Mesendoderm (in vitro differentiated cells): ENCODE measurements at regions not wholly inside any gene's neighbourhood (a gene's known extent, or its start where the extent isn't known, plus 50 kb on each side); places are given as distances from the start of the nearest gene placed in this dataset.

ENCODE experiments used
- DNase-seq: peaks from one replicate; pipeline ENCODE4 v3.0.0; 2013
- H2AK5ac ChIP-seq: 2 replicates; pipeline ENCODE4 v1.6.1; 2013; ENCODE audit warnings: low read length, inconsistent platforms
- H2BK120ac ChIP-seq: 2 replicates; pipeline ENCODE4 v1.6.1; 2013; ENCODE audit warnings: low read depth, mild to moderate bottlenecking, low read length, moderate library complexity, mixed read lengths
- H2BK15ac ChIP-seq: replicated peaks from 2 replicates; pipeline ENCODE4 v1.6.1; 2013; ENCODE audit warnings: low read depth, mild to moderate bottlenecking, moderate library complexity
- H2BK5ac ChIP-seq: 2 replicates; pipeline ENCODE4 v1.6.1; 2013; ENCODE audit warnings: low read length, inconsistent platforms
- H3K18ac ChIP-seq: 2 replicates; pipeline ENCODE4 v1.6.1; 2013; ENCODE audit warnings: mild to moderate bottlenecking, low read length, mixed read lengths
- H3K23ac ChIP-seq: one replicate; pipeline ENCODE4 v1.6.1; 2013; ENCODE audit warnings: low read length
- H3K27ac ChIP-seq: 2 replicates; pipeline ENCODE4 v1.5.1; 2013; ENCODE audit warnings: low read depth, mild to moderate bottlenecking, inconsistent platforms, low read length, moderate library complexity
- H3K27me3 ChIP-seq: 2 replicates; pipeline ENCODE4 v1.6.1; 2013; ENCODE audit warnings: low read length, control low read depth, mild to moderate bottlenecking, inconsistent platforms; ENCODE audit not compliant: insufficient read depth, poor library complexity
- H3K36me3 ChIP-seq: 2 replicates; pipeline ENCODE4 v1.6.1; 2013; ENCODE audit warnings: low read length, inconsistent platforms; ENCODE audit not compliant: control insufficient read depth, insufficient read depth
- H3K4ac ChIP-seq: one replicate; pipeline ENCODE4 v1.6.1; 2013; ENCODE audit warnings: low read depth, mild to moderate bottlenecking, low read length, moderate library complexity
- H3K4me1 ChIP-seq: 2 replicates; pipeline ENCODE4 v1.6.1; 2013; ENCODE audit warnings: low read depth, low read length, inconsistent platforms; ENCODE audit not compliant: control insufficient read depth
- H3K4me2 ChIP-seq: 2 replicates; pipeline ENCODE4 v1.6.1; 2013; ENCODE audit warnings: low read length
- H3K4me3 ChIP-seq: 2 replicates; pipeline ENCODE4 v1.5.1; 2013; ENCODE audit warnings: mild to moderate bottlenecking, low read length
- H3K56ac ChIP-seq: one replicate; pipeline ENCODE4 v1.6.1; 2013; ENCODE audit warnings: low read length
- H3K79me1 ChIP-seq: 2 replicates; pipeline ENCODE4 v1.6.1; 2013; ENCODE audit warnings: low read length, inconsistent platforms
- H3K79me2 ChIP-seq: 2 replicates; pipeline ENCODE4 v1.6.1; 2013; ENCODE audit warnings: mild to moderate bottlenecking, low read length; ENCODE audit not compliant: control insufficient read depth, insufficient read depth
- H3K9ac ChIP-seq: 2 replicates; pipeline ENCODE4 v1.6.1; 2013; ENCODE audit warnings: low read length, inconsistent platforms
- H4K5ac ChIP-seq: one replicate; pipeline ENCODE4 v1.6.1; 2013; ENCODE audit warnings: low read length
- H4K8ac ChIP-seq: one replicate; pipeline ENCODE4 v1.6.1; 2013; ENCODE audit warnings: low read depth, mild to moderate bottlenecking, control low read depth, low read length, moderate library complexity
- WGBS: extraction: QIAGEN DNeasy Blood & Tissue Kit; methylation state at CpG from one replicate; pipeline ENCODE4 v1.1.7; 2013; ENCODE audit warnings: low lambda C conversion rate, missing lambda C conversion rate; ENCODE audit not compliant: insufficient coverage; ENCODE audit errors: extremely low coverage; 5-methylcytosine and 5-hydroxymethylcytosine counted together

- no peaks in the 10 kb centered on the region for H3K27me3 ChIP-seq
- H3K18ac ChIP-seq, result no peak overlapping the region
- H2AK5ac ChIP-seq, result no peak overlapping the region
- H3K36me3 ChIP-seq, result no peaks in the 10 kb centered on the region
- H3K23ac ChIP-seq, result no peak overlapping the region
- no peaks in the 10 kb centered on the region for H3K79me2 ChIP-seq
- H4K5ac ChIP-seq, result no peak overlapping the region
- no CpG with 5 or more reads among the region's 2 CpGs for WGBS
- H2BK5ac ChIP-seq, result no peak overlapping the region
- no peak overlapping the region for H3K27ac ChIP-seq
- H2BK15ac ChIP-seq, result no peak overlapping the region
- no peak overlapping the region for H4K8ac ChIP-seq
- H3K4ac ChIP-seq, result no peak overlapping the region
- H3K4me1 ChIP-seq, result no peaks in the 10 kb centered on the region
- H2BK120ac ChIP-seq, result no peak overlapping the region
- H3K4me3 ChIP-seq, result no peak overlapping the region
- H3K4me2 ChIP-seq, result no peak overlapping the region
- no peak overlapping the region for H3K56ac ChIP-seq
- H3K79me1 ChIP-seq, result no peaks in the 10 kb centered on the region
- no peak for DNase-seq
- H3K9ac ChIP-seq, result no peak overlapping the region
Measured at GRCh38 chr4:124491361-124492145, 221.0 kb downstream of the ANKRD50 start.

GRCh38 chr4:124499261-124499660, 213.3 kb downstream of the ANKRD50 start:
- Histone ChIP-seq H2BK5ac (no peak overlapping the region), H3K36me3 (no peaks in the 10 kb centered on the region), H2AK5ac (no peak overlapping the region), H3K56ac (no peak overlapping the region), H3K27me3 (no peaks in the 10 kb centered on the region), H3K4me1 (no peaks in the 10 kb centered on the region), H3K4ac (no peak overlapping the region), H3K79me1 (no peaks in the 10 kb centered on the region), H3K4me2 (no peak overlapping the region), H3K18ac (no peak overlapping the region), H3K79me2 (no peaks in the 10 kb centered on the region), H3K27ac (no peak overlapping the region), H3K9ac (no peak overlapping the region), H4K5ac (no peak overlapping the region), H3K4me3 (no peak overlapping the region), H2BK120ac (no peak overlapping the region), H2BK15ac (no peak overlapping the region), H4K8ac (no peak overlapping the region), H3K23ac (no peak overlapping the region)
- WGBS, result no CpG with 5 or more reads among the region's 3 CpGs
- DNase-seq, result no peak

DNA sequence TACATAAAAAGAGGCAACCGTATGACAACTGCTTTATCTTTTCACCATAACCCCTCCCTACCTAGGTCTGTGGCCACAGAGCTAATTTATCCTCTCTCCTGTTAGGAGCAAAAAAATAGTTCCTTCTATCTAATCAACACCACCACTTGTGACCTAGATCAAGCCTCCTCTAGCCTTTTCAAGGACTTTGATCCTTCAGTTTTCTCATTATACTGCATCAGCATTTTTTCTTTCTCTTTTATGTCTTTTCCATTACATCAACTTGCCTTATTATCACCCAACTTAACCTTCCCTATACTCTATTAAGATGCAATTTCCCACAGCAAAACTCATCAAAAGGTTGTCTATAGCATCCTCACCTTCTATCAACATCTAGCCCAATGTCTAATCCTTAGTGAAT, 211.0 kb downstream of the ANKRD50 start:
- Histone ChIP-seq H3K18ac (no peak overlapping the region), H3K79me1 (no peaks in the 10 kb centered on the region), H3K56ac (no peak overlapping the region), H2AK5ac (no peak overlapping the region), H3K27ac (no peak overlapping the region), H2BK5ac (no peak overlapping the region), H3K79me2 (no peaks in the 10 kb centered on the region), H2BK120ac (no peak overlapping the region), H3K4ac (no peak overlapping the region), H3K23ac (no peak overlapping the region), H3K27me3 (no peaks in the 10 kb centered on the region), H3K4me3 (no peak overlapping the region), H4K5ac (no peak overlapping the region), H2BK15ac (no peak overlapping the region), H3K4me2 (no peak overlapping the region), H3K36me3 (no peaks in the 10 kb centered on the region), H4K8ac (no peak overlapping the region), H3K4me1 (no peaks in the 10 kb centered on the region), H3K9ac (no peak overlapping the region)
- no CpG with 5 or more reads among the region's 1 CpG for WGBS
- no peak for DNase-seq

GRCh38 chr4:124504431-124504830, 208.1 kb downstream of the ANKRD50 start:
- no CpG with 5 or more reads among the region's 2 CpGs for WGBS
- H3K79me1 ChIP-seq, result no peaks in the 10 kb centered on the region
- H4K5ac ChIP-seq, result no peak overlapping the region
- H3K27me3 ChIP-seq, result no peaks in the 10 kb centered on the region
- no peaks in the 10 kb centered on the region for H3K79me2 ChIP-seq
- DNase-seq, result no peak
- H3K56ac ChIP-seq, result no peak overlapping the region
- H2BK15ac ChIP-seq, result no peak overlapping the region
- no peak overlapping the region for H3K4me3 ChIP-seq
- H2BK5ac ChIP-seq, result no peak overlapping the region
- no peaks in the 10 kb centered on the region for H3K36me3 ChIP-seq
- H3K4ac ChIP-seq, result no peak overlapping the region
- no peak overlapping the region for H3K23ac ChIP-seq
- no peak overlapping the region for H3K9ac ChIP-seq
- H2AK5ac ChIP-seq, result no peak overlapping the region
- no peak overlapping the region for H3K27ac ChIP-seq
- H3K4me2 ChIP-seq, result no peak overlapping the region
- H3K4me1 ChIP-seq, result no peaks in the 10 kb centered on the region
- H4K8ac ChIP-seq, result no peak overlapping the region
- H3K18ac ChIP-seq, result no peak overlapping the region
- no peak overlapping the region for H2BK120ac ChIP-seq

DNA sequence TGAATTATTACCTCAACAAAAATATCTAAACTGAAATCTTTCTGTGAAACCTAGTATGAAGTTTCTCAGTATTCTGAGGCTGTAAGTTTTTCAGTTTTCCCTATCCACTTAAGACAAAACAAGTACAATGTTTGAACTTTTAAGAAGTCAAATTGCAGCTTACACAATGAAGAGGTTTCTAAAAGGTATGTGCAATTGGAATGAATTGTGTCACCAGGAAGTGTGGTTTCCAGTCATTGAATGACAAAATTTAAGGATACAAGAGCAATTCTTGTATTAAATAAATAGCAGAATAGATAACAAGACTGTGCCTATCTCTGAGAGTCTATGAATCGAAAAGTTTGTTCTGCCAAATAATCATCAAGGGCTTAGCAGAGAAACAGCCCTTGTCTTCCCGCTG, 207.3 kb downstream of the ANKRD50 start:
- DNase-seq, result no peak
- Histone ChIP-seq H3K9ac (no peak overlapping the region), H3K36me3 (no peaks in the 10 kb centered on the region), H4K8ac (no peak overlapping the region), H3K23ac (no peak overlapping the region), H2BK5ac (no peak overlapping the region), H2BK120ac (no peak overlapping the region), H4K5ac (no peak overlapping the region), H3K56ac (no peak overlapping the region), H3K18ac (no peak overlapping the region), H3K4me1 (no peaks in the 10 kb centered on the region), H3K4me3 (no peak overlapping the region), H2BK15ac (no peak overlapping the region), H2AK5ac (no peak overlapping the region), H3K79me1 (no peaks in the 10 kb centered on the region), H3K79me2 (no peaks in the 10 kb centered on the region), H3K4ac (no peak overlapping the region), H3K27ac (no peak overlapping the region), H3K4me2 (no peak overlapping the region), H3K27me3 (no peaks in the 10 kb centered on the region)
- WGBS, result no CpG with 5 or more reads among the region's 2 CpGs

DNA sequence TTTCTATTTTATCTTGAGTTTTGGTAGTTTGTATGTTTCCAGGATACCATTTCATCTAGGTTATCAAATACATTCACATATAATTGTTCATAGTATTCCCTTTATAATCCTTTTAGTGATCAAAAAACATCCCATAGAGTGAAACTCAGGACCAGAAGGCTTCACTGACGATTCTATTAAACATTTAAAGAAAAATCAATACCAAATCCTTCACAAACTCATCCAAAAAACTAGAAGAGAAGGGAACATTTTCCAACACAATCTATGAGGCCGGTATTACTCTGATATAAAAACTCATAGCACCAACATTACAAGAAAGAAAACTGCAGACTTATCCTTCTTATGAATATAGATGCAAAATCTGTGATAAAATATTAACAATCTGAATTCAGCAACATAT, 203.4 kb downstream of the ANKRD50 start:
- Histone ChIP-seq H2BK15ac (no peak overlapping the region), H3K79me1 (no peaks in the 10 kb centered on the region), H3K56ac (no peak overlapping the region), H4K5ac (no peak overlapping the region), H2BK5ac (no peak overlapping the region), H2AK5ac (no peak overlapping the region), H2BK120ac (no peak overlapping the region), H3K27ac (no peak overlapping the region), H4K8ac (no peak overlapping the region), H3K9ac (no peak overlapping the region), H3K4ac (no peak overlapping the region), H3K4me3 (no peak overlapping the region), H3K4me2 (no peak overlapping the region), H3K18ac (no peak overlapping the region), H3K36me3 (no peaks in the 10 kb centered on the region), H3K4me1 (no peaks in the 10 kb centered on the region), H3K23ac (no peak overlapping the region), H3K79me2 (no peaks in the 10 kb centered on the region), H3K27me3 (no peaks in the 10 kb centered on the region)
- DNase-seq, result no peak
- no CpG with 5 or more reads among the region's 2 CpGs for WGBS
